WERI-Rb-1 (cell line): ENCODE measurements at regions not wholly inside any gene's neighbourhood (a gene's known extent, or its start where the extent isn't known, plus 50 kb on each side); places are given as distances from the start of the nearest gene placed in this dataset.

ENCODE experiments used
- DNase-seq: peaks from one replicate; pipeline ENCODE4 v3.0.0-alpha.2; 2020
- H3K27ac ChIP-seq: fragments of 250-450 bp; sonication (Bioruptor Pico); 2 replicates; pipeline ENCODE4 v1.5.1; 2020; ENCODE audit warnings: mild to moderate bottlenecking, moderate library complexity
- H3K27me3 ChIP-seq: fragments of 250-450 bp; sonication (Bioruptor Pico); 2 replicates; pipeline ENCODE4 v1.5.1; 2021; ENCODE audit warnings: mild to moderate bottlenecking, low read depth, moderate library complexity; ENCODE audit not compliant: insufficient read depth, severe bottlenecking
- H3K36me3 ChIP-seq: fragments of 250-450 bp; sonication (Bioruptor Pico); 2 replicates; pipeline ENCODE4 v1.5.1; 2020; ENCODE audit warnings: mild to moderate bottlenecking, moderate library complexity
- H3K4me3 ChIP-seq: 2 replicates; pipeline ENCODE4 v1.5.1; 2011; ENCODE audit warnings: low read depth, mild to moderate bottlenecking, control low read depth, low read length
- H3K9me3 ChIP-seq: fragments of 250-450 bp; sonication (Bioruptor Pico); 2 replicates; pipeline ENCODE4 v1.5.1; 2021; ENCODE audit warnings: mild to moderate bottlenecking, moderate library complexity; ENCODE audit not compliant: severe bottlenecking
- TF ChIP-seq, protein P1 (sequence below): IDR thresholded peaks from 2 replicates; pipeline ENCODE4 v1.5.1; 2011; ENCODE audit warnings: low read depth, mild to moderate bottlenecking, control low read depth, inconsistent platforms, low read length

DNA sequence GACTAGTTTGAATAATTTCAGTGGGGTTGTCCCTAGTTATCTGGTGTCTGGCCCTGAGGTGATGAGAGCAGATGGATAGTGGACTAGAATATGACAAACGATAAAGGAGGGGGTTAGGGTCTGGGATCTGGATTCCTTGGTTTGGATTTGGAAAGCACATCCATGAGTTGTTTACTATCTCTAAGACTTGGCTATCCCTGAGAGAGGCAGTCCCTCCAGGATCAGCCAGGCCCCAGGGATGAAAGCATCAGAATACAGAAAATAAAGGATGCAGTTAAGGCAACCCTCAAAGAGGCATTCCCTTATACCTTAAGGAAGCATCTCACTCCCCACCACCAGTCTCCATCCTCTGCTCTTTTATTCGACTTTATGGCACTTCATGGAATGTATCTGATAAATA, 230.7 kb downstream of the NHLRC3 start:
- H3K27ac ChIP-seq, result no peak overlapping the region
- H3K4me3 ChIP-seq, result no peak overlapping the region
- TF ChIP-seq, protein P1, sequence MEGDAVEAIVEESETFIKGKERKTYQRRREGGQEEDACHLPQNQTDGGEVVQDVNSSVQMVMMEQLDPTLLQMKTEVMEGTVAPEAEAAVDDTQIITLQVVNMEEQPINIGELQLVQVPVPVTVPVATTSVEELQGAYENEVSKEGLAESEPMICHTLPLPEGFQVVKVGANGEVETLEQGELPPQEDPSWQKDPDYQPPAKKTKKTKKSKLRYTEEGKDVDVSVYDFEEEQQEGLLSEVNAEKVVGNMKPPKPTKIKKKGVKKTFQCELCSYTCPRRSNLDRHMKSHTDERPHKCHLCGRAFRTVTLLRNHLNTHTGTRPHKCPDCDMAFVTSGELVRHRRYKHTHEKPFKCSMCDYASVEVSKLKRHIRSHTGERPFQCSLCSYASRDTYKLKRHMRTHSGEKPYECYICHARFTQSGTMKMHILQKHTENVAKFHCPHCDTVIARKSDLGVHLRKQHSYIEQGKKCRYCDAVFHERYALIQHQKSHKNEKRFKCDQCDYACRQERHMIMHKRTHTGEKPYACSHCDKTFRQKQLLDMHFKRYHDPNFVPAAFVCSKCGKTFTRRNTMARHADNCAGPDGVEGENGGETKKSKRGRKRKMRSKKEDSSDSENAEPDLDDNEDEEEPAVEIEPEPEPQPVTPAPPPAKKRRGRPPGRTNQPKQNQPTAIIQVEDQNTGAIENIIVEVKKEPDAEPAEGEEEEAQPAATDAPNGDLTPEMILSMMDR, result no peak
- DNase-seq, result no peak
- no peaks in the 10 kb centered on the region for H3K27me3 ChIP-seq
- no peaks in the 10 kb centered on the region for H3K36me3 ChIP-seq
- no peaks in the 10 kb centered on the region for H3K9me3 ChIP-seq

DNA sequence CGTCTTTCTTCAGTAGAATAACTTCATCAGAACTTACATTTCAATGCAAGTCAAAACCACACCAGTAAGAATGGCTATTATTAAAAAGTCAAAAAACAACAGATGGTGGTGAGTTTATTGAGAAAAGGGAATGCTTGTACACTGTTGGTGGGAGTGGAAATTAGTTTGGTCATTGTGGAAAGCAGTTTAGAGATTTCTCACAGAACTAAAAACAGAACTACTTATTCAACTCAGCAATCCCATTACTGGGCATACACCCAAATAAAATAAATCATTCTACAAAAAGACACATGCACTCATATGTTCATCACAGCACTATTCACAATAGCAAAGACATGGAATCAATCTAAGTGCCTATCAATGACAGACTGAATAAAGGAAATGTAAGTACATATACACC, 231.2 kb downstream of the NHLRC3 start:
- H3K27ac ChIP-seq, result no peak overlapping the region
- no peak overlapping the region for H3K4me3 ChIP-seq
- H3K9me3 ChIP-seq, result no peaks in the 10 kb centered on the region
- TF ChIP-seq, protein P1, result no peak
- no peaks in the 10 kb centered on the region for H3K36me3 ChIP-seq
- no peaks in the 10 kb centered on the region for H3K27me3 ChIP-seq
- DNase-seq, result no peak

DNA sequence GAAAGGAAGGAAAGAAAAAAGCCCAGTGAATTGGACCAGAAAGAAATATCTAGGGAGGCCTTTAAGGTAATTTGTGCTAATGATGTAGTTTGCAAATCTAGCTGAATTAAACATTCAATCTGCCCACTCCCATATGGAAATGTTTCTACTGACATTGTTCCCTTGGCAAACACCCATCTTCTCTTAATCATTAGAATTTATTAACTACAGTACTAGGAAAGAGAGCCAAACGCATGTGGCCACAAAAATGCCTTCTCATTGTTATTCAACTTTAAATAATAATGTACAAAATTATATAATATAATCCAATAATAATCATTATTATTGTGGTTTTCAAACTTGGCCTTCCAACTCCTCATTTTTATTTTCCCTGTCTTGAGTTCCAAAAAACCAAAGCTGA, 234.7 kb downstream of the NHLRC3 start:
- Histone ChIP-seq H3K4me3 (no peak overlapping the region), H3K9me3 (no peaks in the 10 kb centered on the region), H3K36me3 (no peaks in the 10 kb centered on the region), H3K27ac (no peak overlapping the region), H3K27me3 (no peaks in the 10 kb centered on the region)
- TF ChIP-seq, protein P1, result no peak
- DNase-seq, result no peak

DNA sequence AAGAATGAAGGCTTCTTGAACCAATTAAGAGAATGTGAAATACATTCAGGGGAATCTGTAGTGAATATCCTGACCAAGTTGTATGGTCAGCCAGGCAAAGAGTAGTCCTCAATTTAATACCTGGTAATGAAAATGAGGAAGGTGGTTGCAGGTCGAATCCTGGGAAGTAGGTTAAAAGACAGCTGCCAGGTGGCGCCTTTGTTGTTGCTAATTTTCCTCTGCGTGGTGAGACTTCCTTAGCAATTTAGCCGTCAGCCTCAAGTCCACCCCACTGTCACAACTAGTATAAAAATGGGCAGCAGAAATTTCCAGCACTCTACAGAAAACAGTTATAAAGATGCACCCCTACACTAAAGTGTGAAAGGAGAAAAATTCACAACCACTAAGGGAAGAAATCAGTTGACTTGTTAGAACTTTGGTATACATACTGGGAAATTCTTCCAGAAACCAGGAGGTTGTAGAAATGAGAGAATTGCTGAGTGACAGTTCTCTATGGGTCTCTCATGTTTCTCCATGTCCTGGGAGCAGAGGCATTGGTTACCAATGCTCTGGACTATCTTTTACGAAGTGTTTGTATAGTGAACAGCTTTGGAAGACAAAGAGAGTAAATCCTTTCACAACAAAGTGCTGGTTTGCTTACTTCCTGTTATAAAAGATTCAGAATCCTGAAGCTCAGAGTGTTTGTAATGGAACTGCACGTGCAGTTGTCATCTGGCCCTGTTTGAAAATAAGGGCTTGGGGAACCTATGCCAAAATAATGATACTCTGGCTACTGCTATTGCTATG, 235.9 kb downstream of the NHLRC3 start:
- Histone ChIP-seq H3K4me3 (no peak overlapping the region), H3K27ac (no peak overlapping the region), H3K9me3 (no peaks in the 10 kb centered on the region), H3K36me3 (no peaks in the 10 kb centered on the region), H3K27me3 (no peaks in the 10 kb centered on the region)
- peak; percentile 20 for DNase-seq
- TF ChIP-seq, protein P1, result peak; percentile 15; the same call in 1 of the 2 replicates

DNA sequence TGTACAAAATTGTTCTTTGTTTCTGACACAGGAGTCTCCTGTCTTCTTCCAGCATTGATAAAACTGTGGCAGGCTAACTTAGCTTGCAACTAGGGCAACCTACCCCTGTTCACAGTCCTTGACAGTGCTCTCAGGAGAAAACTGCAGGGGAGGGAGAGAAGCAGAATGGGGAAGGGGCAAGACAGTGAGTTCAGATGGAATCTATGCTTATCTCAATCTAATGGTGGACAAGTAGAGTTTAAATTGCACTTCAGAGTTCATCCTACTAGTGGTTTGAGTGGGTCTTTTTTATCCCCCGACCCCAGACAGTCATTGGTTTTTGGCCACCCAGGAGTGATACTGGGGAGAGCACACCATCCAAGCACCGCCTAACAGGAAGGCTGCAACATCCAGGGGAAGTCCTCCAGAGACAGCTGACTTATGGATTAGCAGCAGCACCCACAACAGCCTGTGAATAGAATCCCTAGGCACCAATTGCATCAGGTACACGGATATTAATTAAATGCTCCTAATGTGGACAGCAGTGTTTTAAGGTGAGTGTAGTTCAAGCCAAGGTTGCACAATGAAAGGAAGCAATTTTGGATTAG, 236.6 kb downstream of the NHLRC3 start:
- H3K9me3 ChIP-seq, result no peaks in the 10 kb centered on the region
- no peaks in the 10 kb centered on the region for H3K36me3 ChIP-seq
- no peaks in the 10 kb centered on the region for H3K27me3 ChIP-seq
- no peak overlapping the region for H3K27ac ChIP-seq
- H3K4me3 ChIP-seq, result no peak overlapping the region
- TF ChIP-seq, protein P1, result no peak
- DNase-seq, result no peak

DNA sequence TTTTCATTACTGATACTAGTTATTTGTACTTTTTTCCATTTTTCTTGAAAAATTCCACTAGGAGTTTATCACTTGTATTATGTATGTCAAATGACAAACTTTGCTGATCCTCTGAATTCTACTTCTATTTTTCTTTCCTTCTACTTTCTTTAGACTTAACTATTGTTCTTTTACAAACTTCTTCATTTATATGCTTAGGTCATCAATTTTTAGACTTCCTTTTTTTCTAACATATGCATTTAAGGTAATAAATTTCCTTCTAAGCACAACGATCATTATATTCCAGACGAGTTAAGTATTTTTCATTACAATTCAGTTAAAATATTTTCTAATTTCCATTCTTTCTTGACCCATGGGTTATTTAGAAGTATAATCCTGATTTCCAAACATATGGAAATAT, 240.8 kb downstream of the NHLRC3 start:
- no peaks in the 10 kb centered on the region for H3K9me3 ChIP-seq
- H3K4me3 ChIP-seq, result no peak overlapping the region
- no peaks in the 10 kb centered on the region for H3K36me3 ChIP-seq
- H3K27ac ChIP-seq, result no peak overlapping the region
- DNase-seq, result no peak
- TF ChIP-seq, protein P1, result no peak
- H3K27me3 ChIP-seq, result no peaks in the 10 kb centered on the region
